VCaP (cell line): ENCODE measurements at regions not wholly inside any gene's neighbourhood (a gene's known extent, or its start where the extent isn't known, plus 50 kb on each side); places are given as distances from the start of the nearest gene placed in this dataset.
"Not testable (repeated sequence)": the region's sequence is repeated elsewhere in the genome, so short reads cannot be mapped to it uniquely, and the experiment has no call there.

Experiments used
- H3K27ac ChIP-seq: fragments of 450-650 bp; 2 replicates; pipeline ENCODE4 v1.5.1; 2017
- TF ChIP-seq, protein P1 (sequence below): fragments of 450-650 bp; conservative IDR thresholded peaks from 2 replicates; pipeline ENCODE4 v1.5.1; 2017; ENCODE audit warnings: mild to moderate bottlenecking, moderate library complexity

DNA sequence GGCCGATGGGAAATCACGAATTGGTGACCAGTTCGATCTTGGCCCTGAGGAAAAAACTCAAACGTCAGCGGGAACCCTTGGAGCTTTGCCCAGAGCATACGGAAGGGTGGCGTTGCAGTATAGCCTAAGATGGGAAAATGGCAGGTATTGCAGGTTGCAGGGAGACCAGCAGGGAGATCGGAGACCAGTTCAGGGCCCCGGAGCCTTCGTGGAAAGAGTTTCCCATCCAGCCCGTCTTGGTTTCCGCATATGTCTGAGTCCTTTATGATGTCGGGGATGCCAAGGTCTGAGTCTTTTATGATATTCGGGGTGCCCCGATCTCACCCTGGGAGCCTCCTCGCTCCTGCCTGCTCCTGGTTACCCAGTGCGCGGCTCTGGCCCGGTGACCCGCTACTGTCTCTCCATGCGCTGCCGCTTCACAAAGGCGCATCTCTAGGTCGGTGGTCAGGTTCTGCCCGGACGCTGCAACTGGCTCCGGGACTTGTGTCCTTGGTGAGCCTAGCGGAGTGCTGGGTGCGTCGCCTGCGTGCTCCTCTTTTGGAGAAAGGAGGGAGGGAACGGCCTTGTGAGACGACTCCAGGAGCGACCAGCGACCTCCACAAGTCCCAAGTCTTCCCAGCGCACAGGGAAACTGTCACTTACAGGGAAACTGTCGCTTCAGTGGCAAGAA is 94.2 kb downstream of the PRKAB2 start:
- TF ChIP-seq, protein P1, sequence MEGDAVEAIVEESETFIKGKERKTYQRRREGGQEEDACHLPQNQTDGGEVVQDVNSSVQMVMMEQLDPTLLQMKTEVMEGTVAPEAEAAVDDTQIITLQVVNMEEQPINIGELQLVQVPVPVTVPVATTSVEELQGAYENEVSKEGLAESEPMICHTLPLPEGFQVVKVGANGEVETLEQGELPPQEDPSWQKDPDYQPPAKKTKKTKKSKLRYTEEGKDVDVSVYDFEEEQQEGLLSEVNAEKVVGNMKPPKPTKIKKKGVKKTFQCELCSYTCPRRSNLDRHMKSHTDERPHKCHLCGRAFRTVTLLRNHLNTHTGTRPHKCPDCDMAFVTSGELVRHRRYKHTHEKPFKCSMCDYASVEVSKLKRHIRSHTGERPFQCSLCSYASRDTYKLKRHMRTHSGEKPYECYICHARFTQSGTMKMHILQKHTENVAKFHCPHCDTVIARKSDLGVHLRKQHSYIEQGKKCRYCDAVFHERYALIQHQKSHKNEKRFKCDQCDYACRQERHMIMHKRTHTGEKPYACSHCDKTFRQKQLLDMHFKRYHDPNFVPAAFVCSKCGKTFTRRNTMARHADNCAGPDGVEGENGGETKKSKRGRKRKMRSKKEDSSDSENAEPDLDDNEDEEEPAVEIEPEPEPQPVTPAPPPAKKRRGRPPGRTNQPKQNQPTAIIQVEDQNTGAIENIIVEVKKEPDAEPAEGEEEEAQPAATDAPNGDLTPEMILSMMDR = no peak
- H3K27ac ChIP-seq = no peak overlapping the region

DNA sequence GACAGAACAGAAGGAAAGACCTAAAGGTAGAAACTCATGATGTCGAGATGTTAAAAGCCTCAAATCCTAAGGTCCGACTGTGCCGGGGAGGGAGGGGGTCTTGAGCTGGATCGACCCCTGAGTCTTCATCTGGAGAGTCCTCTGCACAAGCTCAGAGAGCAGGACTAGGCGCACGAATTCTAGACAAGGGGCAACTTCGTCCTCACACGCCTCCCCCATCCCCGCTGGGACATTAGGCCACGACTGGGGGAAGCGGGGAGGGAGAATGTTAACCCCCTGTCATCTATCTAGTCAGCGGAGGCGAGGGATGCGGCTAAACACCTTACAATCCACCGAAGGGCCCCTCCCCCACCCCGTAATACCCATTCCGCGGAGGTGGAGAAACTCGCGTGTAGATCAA is 94.7 kb downstream of the PRKAB2 start:
- no peak overlapping the region for H3K27ac ChIP-seq
- TF ChIP-seq, protein P1 = no peak

DNA sequence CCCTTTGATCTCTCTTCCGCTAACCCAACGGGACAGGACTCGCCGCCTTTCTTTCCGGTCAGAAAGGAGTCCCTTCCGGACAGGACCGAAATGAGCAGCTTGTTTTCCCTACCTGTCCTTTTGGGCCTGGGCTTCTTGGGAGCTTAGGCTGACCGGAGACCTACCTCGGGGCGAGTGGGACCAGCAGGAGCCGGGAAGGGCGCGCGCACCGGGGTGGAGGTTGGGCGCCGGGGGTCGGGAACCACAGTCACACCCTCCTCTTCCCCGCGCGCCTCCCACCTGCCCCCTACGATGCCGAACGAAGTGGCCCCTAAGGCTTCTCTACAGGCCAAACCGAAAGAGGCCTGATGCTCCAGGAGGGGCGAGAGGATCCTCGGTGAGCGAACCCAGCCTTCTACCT is 95.2 kb downstream of the PRKAB2 start:
- TF ChIP-seq, protein P1 = no peak
- H3K27ac ChIP-seq = no peak overlapping the region

DNA sequence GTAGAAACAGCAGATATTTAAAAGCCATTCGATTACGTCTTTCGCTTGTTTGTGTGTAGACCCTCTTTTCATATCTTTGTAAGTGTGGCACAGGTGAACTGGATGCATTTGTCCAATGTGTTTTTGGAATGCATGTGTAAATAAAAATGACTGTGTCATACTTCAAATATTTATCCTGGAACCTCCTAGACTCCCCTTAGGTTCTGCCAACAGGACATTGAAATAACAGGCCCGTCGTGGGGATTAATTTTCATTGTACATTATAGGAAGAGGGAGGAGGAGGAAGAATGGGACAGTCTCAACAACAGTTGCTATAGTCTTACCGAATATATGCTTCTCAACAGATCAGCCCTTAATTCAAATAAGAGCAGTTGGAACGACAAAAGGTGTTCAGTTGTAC is 95.8 kb downstream of the PRKAB2 start:
- TF ChIP-seq, protein P1 = no peak
- no peak overlapping the region for H3K27ac ChIP-seq

DNA sequence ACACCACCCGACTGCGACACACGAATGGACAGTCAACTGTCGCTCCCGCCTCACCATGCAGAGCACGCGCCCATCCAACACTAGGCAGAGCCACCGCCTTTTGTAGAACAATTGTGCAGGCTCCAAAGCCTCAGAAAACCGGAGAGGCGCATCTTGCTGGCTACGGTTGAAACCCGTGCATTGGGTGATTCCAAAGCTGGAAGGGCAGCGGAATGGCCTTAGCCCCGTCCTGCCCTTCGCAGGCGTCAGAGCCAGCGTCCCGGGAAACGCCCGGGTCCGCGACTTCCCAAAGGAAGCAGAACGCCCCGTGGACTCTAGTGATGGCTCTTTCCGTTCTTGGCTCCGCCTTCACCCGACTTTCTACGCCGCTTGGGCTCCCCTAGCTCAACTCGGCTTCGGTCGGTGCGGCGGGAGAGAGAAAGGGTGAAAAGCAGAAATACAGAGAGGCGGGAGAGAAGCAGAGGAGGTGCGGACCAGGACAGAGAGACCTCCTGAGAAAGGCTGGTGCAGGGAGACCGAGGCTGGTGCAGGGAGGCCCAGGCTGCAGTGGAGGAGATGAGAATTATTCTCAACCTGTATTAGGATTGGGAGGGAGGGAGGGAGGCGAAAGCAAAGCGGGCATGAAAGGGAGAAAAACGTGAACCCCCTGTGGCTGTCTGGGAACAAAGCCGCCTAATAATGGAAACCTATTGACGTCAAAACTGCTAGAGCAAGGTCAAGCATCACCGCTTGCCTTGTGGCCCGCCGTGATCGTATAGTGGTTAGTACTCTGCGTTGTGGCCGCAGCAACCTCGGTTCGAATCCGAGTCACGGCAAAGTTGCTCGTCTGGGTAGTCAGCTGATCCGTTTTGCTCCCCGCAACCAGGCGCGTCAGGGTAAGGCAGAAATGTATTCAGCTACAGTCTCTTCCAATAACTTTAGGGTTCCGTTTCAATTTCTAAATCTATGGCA is 99.5 kb downstream of the PRKAB2 start:
- H3K27ac ChIP-seq = no peak overlapping the region
- TF ChIP-seq, protein P1 = no peak

DNA sequence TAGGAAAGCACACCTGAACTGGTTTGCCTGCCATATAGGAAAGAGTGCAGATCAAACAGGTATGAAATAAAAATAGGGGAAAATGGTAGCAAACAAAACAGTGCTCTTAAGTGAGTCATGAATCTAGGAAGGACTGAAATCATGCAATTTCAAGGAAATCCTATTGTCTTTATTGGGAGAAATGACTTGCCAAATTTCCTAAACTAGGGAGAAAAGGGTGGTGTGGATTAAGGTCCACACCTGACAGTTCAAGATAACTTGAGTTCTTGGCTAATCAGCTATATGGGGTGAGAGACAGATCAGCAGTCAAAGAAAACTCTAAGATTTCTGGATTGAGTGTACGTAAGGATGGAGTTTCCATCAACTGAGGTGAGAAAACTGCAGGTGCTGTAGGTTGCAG is 101.1 kb downstream of the PRKAB2 start:
- no peak overlapping the region for H3K27ac ChIP-seq
- TF ChIP-seq, protein P1 = no peak

DNA sequence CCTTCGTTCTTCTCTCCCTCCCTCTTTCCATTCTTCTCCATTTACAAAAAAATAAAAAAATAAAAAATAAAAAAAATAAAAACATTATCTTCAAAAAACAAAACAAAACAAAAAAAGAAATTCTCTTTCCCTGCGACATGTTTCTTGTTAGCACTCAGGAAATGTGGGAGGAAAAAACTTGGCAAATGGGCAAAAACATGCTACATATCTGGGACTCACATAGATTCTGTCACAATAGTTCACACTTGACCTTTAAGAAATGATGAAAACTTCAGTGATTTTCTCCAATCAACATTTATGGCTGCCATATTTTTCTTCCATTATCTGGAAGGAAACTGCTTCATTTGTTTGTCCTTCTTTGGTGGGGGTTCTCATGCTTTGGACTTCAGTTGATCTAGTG is 109.3 kb downstream of the PRKAB2 start:
- no peak overlapping the region for H3K27ac ChIP-seq
- TF ChIP-seq, protein P1 = no peak

DNA sequence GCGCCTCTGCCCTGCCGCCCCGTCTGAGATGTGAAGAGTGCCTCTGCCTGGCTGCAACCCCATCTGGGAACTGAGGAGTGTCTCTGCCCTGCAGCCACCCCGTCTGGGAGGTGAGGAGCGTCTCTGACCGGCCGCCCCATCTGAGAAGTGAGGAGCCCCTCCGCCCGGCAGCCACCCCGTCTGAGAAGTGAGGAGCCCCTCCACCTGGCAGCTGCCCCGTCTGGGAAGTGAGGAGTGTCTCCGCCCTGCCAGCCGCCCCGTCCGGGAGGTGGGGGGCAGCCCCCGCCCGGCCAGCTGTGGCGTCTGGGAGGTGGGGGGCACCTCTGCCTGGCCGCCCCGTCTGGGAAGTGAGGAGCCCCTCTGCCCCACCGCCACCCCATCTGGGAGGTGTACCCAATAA is 110.4 kb downstream of the PRKAB2 start:
- H3K27ac ChIP-seq = not testable (repeated sequence)
